Natural killer cell (primary cell): ENCODE measurements at regions not wholly inside any gene's neighbourhood (a gene's known extent, or its start where the extent isn't known, plus 50 kb on each side); places are given as distances from the start of the nearest gene placed in this dataset.

Experiments used
- ATAC-seq, 3 donors: fragments of 150-1000 bp in 2 of 3; fragments of 200-7000 bp in 1 of 3; cut with Tn5 transposase; 1 replicate in 1 of 3; 2 replicates in 2 of 3; pipeline ENCODE4 v1.10.0; 2021; ENCODE audit warnings: mild to moderate bottlenecking in 2 of 3, moderate library complexity in 2 of 3
- DNase-seq, 2 donors: peaks; one replicate each; pipeline versions ENCODE4 v3.0.0 to v3.0.0-alpha.2; 2013 to 2021; ENCODE audit warnings: mixed read lengths in 1 of 2
- H3K27ac ChIP-seq: one replicate; pipeline ENCODE4 v1.5.1; 2013; ENCODE audit warnings: mild to moderate bottlenecking, low read length
- H3K27me3 ChIP-seq: one replicate; pipeline ENCODE4 v1.6.1; 2013; ENCODE audit warnings: low read length; ENCODE audit not compliant: control insufficient read depth, insufficient read depth
- H3K36me3 ChIP-seq: one replicate; pipeline ENCODE4 v1.6.1; 2013; ENCODE audit warnings: low read length; ENCODE audit not compliant: control insufficient read depth, insufficient read depth
- H3K4me1 ChIP-seq: one replicate; pipeline ENCODE4 v1.6.1; 2013; ENCODE audit warnings: low read length; ENCODE audit not compliant: control insufficient read depth, insufficient read depth
- H3K4me3 ChIP-seq: one replicate; pipeline ENCODE4 v1.5.1; 2013; ENCODE audit warnings: low read length
- H3K9me3 ChIP-seq: one replicate; pipeline ENCODE4 v1.6.1; 2013; ENCODE audit warnings: low read length; ENCODE audit not compliant: control insufficient read depth, insufficient read depth
- H3K27ac Mint-ChIP-seq, 2 donors: one replicate each; pipeline ENCODE4 v1.8.0; 2022; ENCODE audit warnings: mild to moderate bottlenecking in 2 of 2, mixed read lengths in 2 of 2, moderate library complexity in 1 of 2
- H3K27me3 Mint-ChIP-seq, 2 donors: one replicate each; pipeline ENCODE4 v1.8.0; 2022; ENCODE audit warnings: low read depth in 2 of 2, mixed read lengths in 2 of 2
- H3K36me3 Mint-ChIP-seq: one replicate; pipeline ENCODE4 v1.8.0; 2022; ENCODE audit warnings: mixed read lengths
- H3K4me1 Mint-ChIP-seq, 2 donors: one replicate each; pipeline ENCODE4 v1.8.0; 2022; ENCODE audit warnings: mixed read lengths in 2 of 2
- H3K4me3 Mint-ChIP-seq: one replicate; pipeline ENCODE4 v1.8.0; 2022; ENCODE audit warnings: mild to moderate bottlenecking, moderate library complexity, mixed read lengths
- H3K9me3 Mint-ChIP-seq, 2 donors: one replicate each; pipeline ENCODE4 v1.8.0; 2022; ENCODE audit warnings: mixed read lengths in 2 of 2
- WGBS: methylation state at CpG from one replicate; pipeline ENCODE4 v1.1.7; 2013; ENCODE audit warnings: missing lambda C conversion rate; ENCODE audit not compliant: insufficient coverage; 5-methylcytosine and 5-hydroxymethylcytosine counted together
- intact Hi-C: fragments of 100-400 bp; cut with micrococcal nuclease; formaldehyde crosslinking; loops from one replicate; pipeline ENCODE4 v1.14.2; 2022
- TF ChIP-seq, protein P1 (sequence below): fragments of 200-600 bp; IDR thresholded peaks from one replicate; pipeline ENCODE4 v1.8.0; 2022; ENCODE audit warnings: antibody characterized with exemption

DNA sequence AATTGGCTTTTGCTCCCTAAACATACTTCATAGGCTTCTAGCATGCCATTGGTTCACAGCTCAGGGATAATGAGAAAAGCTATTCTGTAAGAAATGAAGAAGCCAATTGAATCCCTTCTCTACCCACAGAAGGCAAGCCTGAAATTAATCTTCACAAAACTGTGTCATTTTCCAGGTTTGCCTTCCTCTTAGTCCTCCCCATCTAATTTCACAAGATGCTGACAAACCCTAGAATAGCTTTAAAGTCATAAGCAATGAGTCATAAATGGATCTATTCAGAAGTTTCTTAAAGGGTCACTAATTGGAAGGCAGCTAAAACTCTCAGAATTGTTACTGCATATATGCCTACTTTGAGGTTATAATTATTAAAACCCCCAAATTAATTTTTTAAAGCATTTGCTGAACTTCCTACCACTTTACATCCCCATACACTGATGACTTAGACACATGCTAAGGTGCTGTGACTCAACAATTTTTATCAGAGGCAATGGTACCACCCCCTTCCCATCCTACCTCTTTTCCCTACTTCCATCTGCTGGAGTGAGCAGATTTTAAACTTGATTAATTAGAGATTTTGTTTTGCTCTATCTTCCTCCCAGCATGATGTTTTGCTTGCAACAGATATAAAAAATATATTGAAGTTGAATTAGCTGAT, 51.3 kb upstream of the NABP1 start:
- no peak overlapping the region for H3K27ac Mint-ChIP-seq

GRCh38 chr2:191627518-191627917, 50.4 kb upstream of the NABP1 start:
- Mint-ChIP-seq H3K4me3 (no peak overlapping the region), H3K9me3 (no peaks in the 10 kb centered on the region), H3K36me3 (no peaks in the 10 kb centered on the region), H3K27me3 (peaks cover 12 to 39% of the 10 kb centered on the region in 2 donors), H3K4me1 (peaks cover 15 to 18% of the 10 kb centered on the region in 2 donors), H3K27ac (no peak overlapping the region)
- H3K36me3 ChIP-seq: no peaks in the 10 kb centered on the region
- no peak for DNase-seq
- no peak overlapping the region for H3K4me3 ChIP-seq
- H3K9me3 ChIP-seq: no peaks in the 10 kb centered on the region
- intact Hi-C loops: no loop called here
- H3K27ac ChIP-seq: no peak overlapping the region
- peaks cover 13% of the 10 kb centered on the region for H3K4me1 ChIP-seq
- 100% methylated on average over 1 of the region's 1 CpG for WGBS
- ATAC-seq: no peak
- no peaks in the 10 kb centered on the region for H3K27me3 ChIP-seq
- TF ChIP-seq, protein P1, sequence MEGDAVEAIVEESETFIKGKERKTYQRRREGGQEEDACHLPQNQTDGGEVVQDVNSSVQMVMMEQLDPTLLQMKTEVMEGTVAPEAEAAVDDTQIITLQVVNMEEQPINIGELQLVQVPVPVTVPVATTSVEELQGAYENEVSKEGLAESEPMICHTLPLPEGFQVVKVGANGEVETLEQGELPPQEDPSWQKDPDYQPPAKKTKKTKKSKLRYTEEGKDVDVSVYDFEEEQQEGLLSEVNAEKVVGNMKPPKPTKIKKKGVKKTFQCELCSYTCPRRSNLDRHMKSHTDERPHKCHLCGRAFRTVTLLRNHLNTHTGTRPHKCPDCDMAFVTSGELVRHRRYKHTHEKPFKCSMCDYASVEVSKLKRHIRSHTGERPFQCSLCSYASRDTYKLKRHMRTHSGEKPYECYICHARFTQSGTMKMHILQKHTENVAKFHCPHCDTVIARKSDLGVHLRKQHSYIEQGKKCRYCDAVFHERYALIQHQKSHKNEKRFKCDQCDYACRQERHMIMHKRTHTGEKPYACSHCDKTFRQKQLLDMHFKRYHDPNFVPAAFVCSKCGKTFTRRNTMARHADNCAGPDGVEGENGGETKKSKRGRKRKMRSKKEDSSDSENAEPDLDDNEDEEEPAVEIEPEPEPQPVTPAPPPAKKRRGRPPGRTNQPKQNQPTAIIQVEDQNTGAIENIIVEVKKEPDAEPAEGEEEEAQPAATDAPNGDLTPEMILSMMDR: no peak

More for the DNA sequence above, 51.3 kb upstream of the NABP1 start:
- TF ChIP-seq, protein P1: no peak
- H3K9me3 Mint-ChIP-seq: no peaks in the 10 kb centered on the region
- DNase-seq: no peak
- H3K4me1 Mint-ChIP-seq: peaks cover 15 to 18% of the 10 kb centered on the region in 2 donors
- Histone ChIP-seq H3K27me3 (no peaks in the 10 kb centered on the region), H3K36me3 (no peaks in the 10 kb centered on the region), H3K9me3 (no peaks in the 10 kb centered on the region), H3K27ac (no peak overlapping the region), H3K4me1 (peaks cover 13% of the 10 kb centered on the region), H3K4me3 (no peak overlapping the region)
- H3K36me3 Mint-ChIP-seq: no peaks in the 10 kb centered on the region
- intact Hi-C loops: no loop called here
- no peak for ATAC-seq
- H3K4me3 Mint-ChIP-seq: no peak overlapping the region
- H3K27me3 Mint-ChIP-seq: peaks cover 12 to 39% of the 10 kb centered on the region in 2 donors
